ENCODE measurements at regions not wholly inside any gene's neighbourhood (a gene's known extent, or its start where the extent isn't known, plus 50 kb on each side); places are given as distances from the start of the nearest gene placed in this dataset.

DNA sequence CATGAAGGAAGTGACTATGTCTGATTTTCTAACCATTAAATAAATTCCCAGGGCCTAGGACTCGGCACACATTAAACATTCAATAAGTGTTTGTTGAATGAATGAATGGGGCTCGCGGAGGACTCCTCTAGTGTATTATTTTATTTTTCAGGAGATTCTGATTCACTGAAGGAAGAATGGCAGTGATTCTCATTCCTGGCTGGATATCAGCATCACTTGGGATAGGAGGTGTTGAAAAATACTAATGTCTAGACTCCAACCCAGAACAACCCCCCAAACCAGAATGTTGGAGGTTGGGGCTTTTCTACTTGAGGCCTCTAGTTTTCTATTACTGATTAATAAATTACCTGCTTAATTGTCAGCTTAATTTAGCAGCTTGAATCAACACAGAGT is 195.4 kb downstream of the BTBD3 start:
- TF ChIP-seq, protein P1, sequence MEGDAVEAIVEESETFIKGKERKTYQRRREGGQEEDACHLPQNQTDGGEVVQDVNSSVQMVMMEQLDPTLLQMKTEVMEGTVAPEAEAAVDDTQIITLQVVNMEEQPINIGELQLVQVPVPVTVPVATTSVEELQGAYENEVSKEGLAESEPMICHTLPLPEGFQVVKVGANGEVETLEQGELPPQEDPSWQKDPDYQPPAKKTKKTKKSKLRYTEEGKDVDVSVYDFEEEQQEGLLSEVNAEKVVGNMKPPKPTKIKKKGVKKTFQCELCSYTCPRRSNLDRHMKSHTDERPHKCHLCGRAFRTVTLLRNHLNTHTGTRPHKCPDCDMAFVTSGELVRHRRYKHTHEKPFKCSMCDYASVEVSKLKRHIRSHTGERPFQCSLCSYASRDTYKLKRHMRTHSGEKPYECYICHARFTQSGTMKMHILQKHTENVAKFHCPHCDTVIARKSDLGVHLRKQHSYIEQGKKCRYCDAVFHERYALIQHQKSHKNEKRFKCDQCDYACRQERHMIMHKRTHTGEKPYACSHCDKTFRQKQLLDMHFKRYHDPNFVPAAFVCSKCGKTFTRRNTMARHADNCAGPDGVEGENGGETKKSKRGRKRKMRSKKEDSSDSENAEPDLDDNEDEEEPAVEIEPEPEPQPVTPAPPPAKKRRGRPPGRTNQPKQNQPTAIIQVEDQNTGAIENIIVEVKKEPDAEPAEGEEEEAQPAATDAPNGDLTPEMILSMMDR (IDR thresholded peaks at IDR 0.05; ENCODE audit: borderline replicate concordance, extremely low read depth, low read length, poor library complexity, severe bottlenecking), result no peak
- no peak for TF ChIP-seq EZH2 (IDR thresholded peaks at IDR 0.05; ENCODE audit: borderline replicate concordance, low read depth, low read length, severe bottlenecking)
